DOHH2 (cell line): ENCODE measurements at regions not wholly inside any gene's neighbourhood (a gene's known extent, or its start where the extent isn't known, plus 50 kb on each side); places are given as distances from the start of the nearest gene placed in this dataset.

Source experiments
- H3F3A ChIP-seq: fragments of 200-600 bp; sonication (generic), shearing (Covaris generic); 2 replicates; pipeline ENCODE4 v1.6.0; 2016; ENCODE audit warnings: antibody characterized with exemption, mild to moderate bottlenecking; ENCODE audit not compliant: control insufficient read depth, insufficient read depth
- H3K27ac ChIP-seq: fragments of 200-600 bp; sonication (generic); 2 replicates; pipeline ENCODE4 v1.5.1; 2014; ENCODE audit warnings: low read depth, mild to moderate bottlenecking, low read length, moderate library complexity
- H3K27me3 ChIP-seq: fragments of 200-600 bp; sonication (generic); 2 replicates; pipeline ENCODE4 v1.6.1; 2014; ENCODE audit warnings: mild to moderate bottlenecking, low read length, mixed read lengths; ENCODE audit not compliant: control insufficient read depth
- H3K36me3 ChIP-seq: fragments of 200-600 bp; sonication (generic); 2 replicates; pipeline ENCODE4 v1.6.1; 2014; ENCODE audit warnings: mild to moderate bottlenecking, low read length, moderate library complexity, mixed read lengths; ENCODE audit not compliant: control insufficient read depth
- H3K4me1 ChIP-seq: fragments of 200-600 bp; sonication (generic); 2 replicates; pipeline ENCODE4 v1.6.1; 2014; ENCODE audit warnings: mild to moderate bottlenecking, low read length, mixed read lengths; ENCODE audit not compliant: control insufficient read depth
- H3K4me2 ChIP-seq: fragments of 200-600 bp; sonication (generic); 2 replicates; pipeline ENCODE4 v1.6.0; 2014; ENCODE audit warnings: mild to moderate bottlenecking, low read length, moderate library complexity
- H3K4me3 ChIP-seq: fragments of 200-600 bp; sonication (generic); 2 replicates; pipeline ENCODE4 v1.5.1; 2014; ENCODE audit warnings: mild to moderate bottlenecking, low read length, mixed read lengths
- H3K79me2 ChIP-seq: fragments of 200-600 bp; sonication (generic); 2 replicates; pipeline ENCODE4 v1.6.1; 2014; ENCODE audit warnings: mild to moderate bottlenecking, low read length, mixed read lengths; ENCODE audit not compliant: control insufficient read depth
- H3K9me2 ChIP-seq: fragments of 200-600 bp; sonication (generic); replicated peaks from 2 replicates; pipeline ENCODE4 v1.6.1; 2014; ENCODE audit warnings: mild to moderate bottlenecking, low read length, mixed read lengths; ENCODE audit not compliant: control insufficient read depth
- H3K9me3 ChIP-seq: fragments of 200-600 bp; sonication (generic); 2 replicates; pipeline ENCODE4 v1.6.1; 2014; ENCODE audit warnings: antibody characterized with exemption, low read length, mixed read lengths; ENCODE audit not compliant: control insufficient read depth, insufficient read depth
- H4K20me1 ChIP-seq: fragments of 200-600 bp; sonication (generic); 2 replicates; pipeline ENCODE4 v1.6.0; 2014; ENCODE audit warnings: low read depth, mild to moderate bottlenecking, antibody characterized with exemption, low read length, moderate library complexity; ENCODE audit not compliant: control insufficient read depth, insufficient read depth
- CTCF ChIP-seq: fragments of 200-600 bp; sonication (generic); IDR thresholded peaks from one replicate; pipeline ENCODE4 v1.5.1; 2014; ENCODE audit warnings: antibody characterized with exemption, mild to moderate bottlenecking, low read depth, low read length; ENCODE audit not compliant: poor library complexity, severe bottlenecking
- EZH2phosphoT487 ChIP-seq: fragments of 200-600 bp; sonication (generic); IDR thresholded peaks from 2 replicates; pipeline ENCODE4 v1.6.1; 2017; ENCODE audit warnings: borderline replicate concordance, mild to moderate bottlenecking, antibody characterized with exemption, low read length, moderate library complexity, mixed read lengths

GRCh38 chr5:174542471-174542870 is 181.9 kb upstream of the MSX2 start:
- Histone ChIP-seq H3K4me2 (no peak overlapping the region), H3K4me3 (no peak overlapping the region), H3K36me3 (no peaks in the 10 kb centered on the region), H3K4me1 (no peaks in the 10 kb centered on the region), H3K9me2 (no peaks in the 10 kb centered on the region), H3K79me2 (no peaks in the 10 kb centered on the region), H3F3A (no peaks in the 10 kb centered on the region), H3K9me3 (no peaks in the 10 kb centered on the region), H4K20me1 (no peaks in the 10 kb centered on the region), H3K27ac (no peak overlapping the region), H3K27me3 (no peaks in the 10 kb centered on the region)
- TF ChIP-seq CTCF = no peak
- no peak for TF ChIP-seq EZH2phosphoT487

DNA sequence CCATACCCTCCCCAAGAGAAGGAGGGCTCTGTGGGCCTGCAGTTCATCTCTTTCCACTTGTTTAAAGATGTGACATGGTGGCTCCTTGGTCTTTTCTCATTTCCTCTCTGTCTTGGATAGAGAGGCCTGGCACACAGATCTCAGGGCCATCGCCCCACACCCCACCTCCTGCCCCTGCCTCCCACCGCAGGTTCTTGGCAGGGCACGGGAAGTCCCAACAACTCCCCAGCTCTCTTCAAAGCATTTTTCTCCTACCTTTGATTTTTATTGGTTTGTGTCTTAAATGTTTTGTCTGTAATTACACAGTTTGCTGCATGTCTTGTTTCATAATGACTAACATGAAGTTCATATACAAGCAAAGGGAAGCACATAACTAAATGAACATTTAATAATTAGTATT is 178.5 kb upstream of the MSX2 start:
- Histone ChIP-seq H3K27me3 (no peaks in the 10 kb centered on the region), H3K9me2 (no peaks in the 10 kb centered on the region), H3K4me2 (no peak overlapping the region), H3K4me3 (no peak overlapping the region), H3K79me2 (no peaks in the 10 kb centered on the region), H4K20me1 (no peaks in the 10 kb centered on the region), H3K9me3 (no peaks in the 10 kb centered on the region), H3F3A (no peaks in the 10 kb centered on the region), H3K27ac (no peak overlapping the region), H3K4me1 (no peaks in the 10 kb centered on the region), H3K36me3 (no peaks in the 10 kb centered on the region)
- TF ChIP-seq EZH2phosphoT487 (no peak), CTCF (no peak)

DNA sequence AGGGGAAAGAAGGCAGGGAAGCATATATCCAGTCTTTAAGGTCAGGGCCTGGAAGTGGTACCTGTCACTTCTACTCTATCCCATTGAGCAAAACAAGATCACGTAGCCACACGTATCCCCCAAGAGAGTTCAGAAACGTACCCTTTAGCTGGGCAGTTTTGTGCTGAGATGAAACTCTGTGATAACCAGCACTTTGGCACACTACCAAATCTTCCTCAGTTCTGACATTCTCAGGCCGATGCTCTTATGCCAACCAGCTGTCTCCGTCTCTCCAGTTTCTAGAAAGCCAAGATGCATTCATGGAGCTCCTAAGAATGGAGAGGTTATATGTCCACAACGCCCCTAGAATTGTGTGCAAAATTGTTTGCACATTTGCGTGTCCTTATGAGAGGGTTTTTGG is 176.6 kb upstream of the MSX2 start:
- no peaks in the 10 kb centered on the region for H3K27me3 ChIP-seq
- H3K36me3 ChIP-seq = no peaks in the 10 kb centered on the region

More for the DNA sequence above, 176.6 kb upstream of the MSX2 start:
- Histone ChIP-seq H3K79me2 (no peaks in the 10 kb centered on the region), H3K4me1 (no peaks in the 10 kb centered on the region), H3K9me3 (no peaks in the 10 kb centered on the region), H3F3A (no peaks in the 10 kb centered on the region), H3K9me2 (no peaks in the 10 kb centered on the region), H3K4me3 (no peak overlapping the region), H3K27ac (no peak overlapping the region), H4K20me1 (no peaks in the 10 kb centered on the region), H3K4me2 (no peak overlapping the region)
- TF ChIP-seq EZH2phosphoT487 (no peak), CTCF (no peak)
